H1 (cell line): ENCODE measurements at regions not wholly inside any gene's neighbourhood (a gene's known extent, or its start where the extent isn't known, plus 50 kb on each side); places are given as distances from the start of the nearest gene placed in this dataset.

Experiments used
- CTCF ChIA-PET: fragments of 300-600 bp; sonication (Branson Sonifier 250); formaldehyde crosslinking; loops from one replicate; lab custom pipeline; 2021; ENCODE audit not compliant: partially characterized antibody; lab: Charles Lee
- POLR2A ChIA-PET: fragments of 300-600 bp; sonication (Branson Sonifier 250); formaldehyde crosslinking; loops from one replicate; lab custom pipeline; 2021; ENCODE audit warnings: inconsistent platforms; ENCODE audit not compliant: partially characterized antibody; lab: Charles Lee
- DNase-seq, 2 experiments: peaks; one replicate each; pipeline versions ENCODE4 v3.0.0 to v3.0.0-alpha.2; 2010 to 2022; ENCODE audit warnings: low spot score in 2 of 2, low read depth in 1 of 2, mixed read lengths in 1 of 2
- FAIRE-seq: peaks from 2 replicates; lab custom pipeline; 2011; peaks lifted over from hg19 to GRCh38; lab: Jason Lieb, UNC
- H2AFZ ChIP-seq: 2 replicates; pipeline ENCODE4 v1.8.1; 2012; ENCODE audit warnings: low read length, inconsistent platforms
- H2AK5ac ChIP-seq: 2 replicates; pipeline ENCODE4 v1.6.1; 2013; ENCODE audit warnings: low read depth, low read length
- H2BK120ac ChIP-seq: replicated peaks from 2 replicates; pipeline ENCODE3; 2013; ENCODE audit warnings: low read depth, low read length, inconsistent platforms
- H2BK12ac ChIP-seq: 2 replicates; pipeline ENCODE4 v1.6.1; 2013; ENCODE audit warnings: low read depth, low read length
- H2BK15ac ChIP-seq: 2 replicates; pipeline ENCODE4 v1.6.1; 2013; ENCODE audit warnings: low read length
- H2BK20ac ChIP-seq: 2 replicates; pipeline ENCODE4 v1.6.1; 2013; ENCODE audit warnings: low read length
- H2BK5ac ChIP-seq: 2 replicates; pipeline ENCODE4 v1.6.1; 2013; ENCODE audit warnings: low read depth, low read length
- H3K14ac ChIP-seq: 2 replicates; pipeline ENCODE4 v1.6.1; 2013; ENCODE audit warnings: inconsistent platforms; ENCODE audit not compliant: insufficient read length
- H3K18ac ChIP-seq: 2 replicates; pipeline ENCODE4 v1.6.1; 2013; ENCODE audit warnings: low read length; ENCODE audit errors: extremely low read depth
- H3K23ac ChIP-seq: 2 replicates; pipeline ENCODE4 v1.6.1; 2013; ENCODE audit warnings: inconsistent platforms; ENCODE audit not compliant: insufficient read length
- H3K23me2 ChIP-seq: 2 replicates; pipeline ENCODE4 v1.6.1; 2013; ENCODE audit warnings: low read depth, low read length
- H3K27ac ChIP-seq: 2 replicates; pipeline ENCODE4 v1.6.1; 2011; ENCODE audit warnings: low read depth, low read length, inconsistent platforms
- H3K27me3 ChIP-seq, 4 experiments: replicated peaks in 1 of 4; 1 replicate in 1 of 4; 2 replicates in 3 of 4; pipeline versions ENCODE4 v1.6.1 to v1.8.1; 2011 to 2013; ENCODE audit warnings: low read length in 3 of 4, mild to moderate bottlenecking in 3 of 4, inconsistent platforms in 2 of 4, mixed read lengths in 2 of 4, moderate library complexity in 1 of 4; ENCODE audit not compliant: control insufficient read depth in 3 of 4, insufficient read depth in 3 of 4; ENCODE audit errors: extremely low read depth in 1 of 4
- H3K36me3 ChIP-seq, 4 experiments: 2 replicates each; pipeline versions ENCODE4 v1.6.1 to v1.8.1; 2011 to 2013; ENCODE audit warnings: mild to moderate bottlenecking in 4 of 4, low read length in 3 of 4, moderate library complexity in 2 of 4, control low read depth in 1 of 4, inconsistent platforms in 1 of 4; ENCODE audit not compliant: insufficient read depth in 4 of 4, control insufficient read depth in 2 of 4
- H3K4ac ChIP-seq: replicated peaks from 2 replicates; pipeline ENCODE3; 2013; ENCODE audit warnings: low read length, low read depth, mixed read lengths, inconsistent platforms; ENCODE audit not compliant: insufficient read length
- H3K4me1 ChIP-seq, 4 experiments: replicated peaks in 1 of 4; 1 replicate in 1 of 4; 2 replicates in 3 of 4; pipeline versions ENCODE4 v1.6.1 to v1.8.1; 2011 to 2013; ENCODE audit warnings: low read length in 3 of 4, inconsistent platforms in 2 of 4, mixed read lengths in 1 of 4; ENCODE audit not compliant: insufficient read depth in 4 of 4, control insufficient read depth in 3 of 4
- H3K4me2 ChIP-seq, 2 experiments: 2 replicates each; pipeline versions ENCODE4 v1.6.1 to v1.8.1; 2011 to 2013; ENCODE audit warnings: low read depth in 2 of 2, low read length in 2 of 2, control low read depth in 1 of 2, inconsistent platforms in 1 of 2, mild to moderate bottlenecking in 1 of 2; ENCODE audit not compliant: insufficient read depth in 1 of 2
- H3K4me3 ChIP-seq, 4 experiments: fragments of 200-600, 300-600 bp in 1 of 4; sonication (generic), shearing (Covaris generic), sonication (Bioruptor Twin) in 1 of 4; 2 replicates each; pipeline versions ENCODE4 v1.5.1 to v1.8.1; 2011 to 2016; ENCODE audit warnings: low read length in 4 of 4, low read depth in 3 of 4, control low read depth in 2 of 4, inconsistent platforms in 2 of 4, mild to moderate bottlenecking in 2 of 4, mixed read lengths in 1 of 4, moderate library complexity in 1 of 4; ENCODE audit not compliant: insufficient read depth in 2 of 4; ENCODE audit errors: extremely low read depth in 1 of 4
- H3K56ac ChIP-seq: replicated peaks from 2 replicates; pipeline ENCODE3; 2013; ENCODE audit warnings: low read depth, mild to moderate bottlenecking, mixed read lengths, low read length, inconsistent platforms; ENCODE audit not compliant: insufficient read length
- H3K79me1 ChIP-seq: 2 replicates; pipeline ENCODE4 v1.6.1; 2013; ENCODE audit warnings: low read depth, low read length, control low read depth
- H3K79me2 ChIP-seq, 2 experiments: 2 replicates each; pipeline versions ENCODE4 v1.6.1 to v1.8.1; 2012 to 2013; ENCODE audit warnings: low read length in 2 of 2, mild to moderate bottlenecking in 2 of 2, inconsistent platforms in 1 of 2; ENCODE audit not compliant: insufficient read depth in 2 of 2, control insufficient read depth in 1 of 2
- H3K9ac ChIP-seq, 4 experiments: replicated peaks in 1 of 4; 1 replicate in 1 of 4; 2 replicates in 3 of 4; pipeline versions ENCODE4 v1.6.1 to v1.8.1; 2011 to 2013; ENCODE audit warnings: low read depth in 3 of 4, low read length in 3 of 4, control low read depth in 2 of 4, mild to moderate bottlenecking in 2 of 4, moderate library complexity in 2 of 4, inconsistent platforms in 1 of 4; ENCODE audit errors: extremely low read depth in 1 of 4
- H3K9me3 ChIP-seq, 2 experiments: 2 replicates each; pipeline versions ENCODE4 v1.6.1 to v1.8.1; 2012 to 2013; ENCODE audit warnings: mild to moderate bottlenecking in 2 of 2, moderate library complexity in 2 of 2, control low read depth in 1 of 2, inconsistent platforms in 1 of 2, low read depth in 1 of 2, low read length in 1 of 2, mixed read lengths in 1 of 2; ENCODE audit not compliant: insufficient read depth in 2 of 2
- H4K20me1 ChIP-seq, 2 experiments: replicated peaks in 1 of 2; 2 replicates each; pipeline versions ENCODE3 to v1.8.1; 2011 to 2013; ENCODE audit warnings: inconsistent platforms in 2 of 2, low read length in 2 of 2, mild to moderate bottlenecking in 1 of 2; ENCODE audit not compliant: insufficient read depth in 2 of 2, control insufficient read depth in 1 of 2
- H4K5ac ChIP-seq: 2 replicates; pipeline ENCODE4 v1.6.1; 2013; ENCODE audit warnings: low read length, low read depth, mixed read lengths, inconsistent platforms; ENCODE audit not compliant: insufficient read length
- H4K8ac ChIP-seq: 2 replicates; pipeline ENCODE4 v1.8.0; 2013; ENCODE audit warnings: mild to moderate bottlenecking, moderate library complexity, low read length, inconsistent platforms; ENCODE audit not compliant: insufficient read depth; ENCODE audit errors: extremely low read depth
- H4K91ac ChIP-seq: replicated peaks from 2 replicates; pipeline ENCODE3; 2013; ENCODE audit warnings: low read length, mixed read lengths, inconsistent platforms; ENCODE audit not compliant: insufficient read length
- BRCA1 ChIP-seq: IDR thresholded peaks from 2 replicates; pipeline ENCODE4 v1.6.1; 2012; ENCODE audit warnings: low read depth, low read length, improper control_type of control experiment
- CEBPB ChIP-seq: IDR thresholded peaks from 2 replicates; pipeline ENCODE4 v1.6.1; 2012; ENCODE audit warnings: low read depth, low read length
- EP300 ChIP-seq, 2 experiments: IDR thresholded peaks; 1 replicate in 1 of 2; 2 replicates in 1 of 2; pipeline ENCODE4 v1.6.1; 2011 to 2012; ENCODE audit warnings: low read depth in 2 of 2, low read length in 2 of 2, mild to moderate bottlenecking in 2 of 2, borderline replicate concordance in 1 of 2, inconsistent platforms in 1 of 2, moderate library complexity in 1 of 2
- WGBS, 2 experiments: shearing (Covaris generic) in 1 of 2; methylation state at CpG; one replicate each; pipeline versions ENCODE4 v1.1.6 to v1.1.7; 2013 to 2015; ENCODE audit warnings: low lambda C conversion rate in 2 of 2, mixed read lengths in 2 of 2, inconsistent platforms in 1 of 2, low coverage in 1 of 2, missing lambda C conversion rate in 1 of 2; ENCODE audit not compliant: insufficient replicate concordance in 2 of 2, insufficient coverage in 1 of 2, insufficient read length in 1 of 2; ENCODE audit errors: extremely low coverage in 1 of 2, missing lambda C conversion rate in 1 of 2; 5-methylcytosine and 5-hydroxymethylcytosine counted together

DNA sequence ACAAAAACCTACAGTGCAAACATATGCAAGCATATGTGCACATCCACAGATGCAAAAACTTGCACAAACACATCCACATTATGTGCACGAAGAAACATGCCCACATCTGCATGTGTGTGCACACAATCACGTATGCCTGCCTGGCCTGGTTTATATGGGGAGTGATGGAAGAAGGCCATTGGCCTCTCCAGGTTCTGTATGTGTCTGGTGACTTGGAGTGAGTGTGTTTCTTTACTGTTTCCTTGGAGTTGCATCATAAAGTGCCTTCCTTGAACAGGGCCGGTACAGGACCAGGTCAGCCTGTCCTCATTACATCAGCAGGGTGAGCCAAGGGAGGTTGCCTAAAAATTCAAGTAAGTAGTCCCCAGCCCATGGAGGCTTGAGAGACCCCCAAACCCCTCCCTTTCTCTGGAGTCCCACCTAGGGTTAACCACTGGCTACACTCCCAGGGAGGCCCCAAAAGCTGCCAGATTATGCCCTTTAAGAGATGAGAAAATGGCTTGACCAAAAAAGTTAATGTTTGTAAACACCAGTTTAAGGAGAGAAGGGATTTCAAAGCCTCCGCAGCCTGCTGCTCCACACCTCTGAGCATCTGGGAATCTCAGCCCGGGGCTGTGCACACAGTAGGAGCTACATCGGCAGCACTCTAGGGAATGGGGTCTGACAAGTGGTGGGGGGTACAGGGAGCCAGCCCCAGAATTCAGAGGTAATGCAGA is 140.8 kb downstream of the VEGFA start:
- H2BK20ac ChIP-seq: 0 out of 2 replicates have a peak overlapping the region, but pooled peaks have one; percentile 72
- no peak overlapping the region for H3K27ac ChIP-seq
- 84% methylated on average over 6 of the region's 6 CpGs; no CpG with 5 or more reads in 1 of the 2 experiments for WGBS, 2 experiments
- no peaks in the 10 kb centered on the region for H3K9me3 ChIP-seq
- H3K56ac ChIP-seq: no peak overlapping the region
- no peak overlapping the region for H3K14ac ChIP-seq
- H3K4me1 ChIP-seq: peaks cover 0 to 20% (median 11%) of the 10 kb centered on the region in 4 experiments; a peak in 6 of 7 replicates
- H3K23me2 ChIP-seq: no peaks in the 10 kb centered on the region
- H2BK15ac ChIP-seq: peak overlapping the region; percentile 38; the same call in 1 of the 2 replicates
- no peak overlapping the region for H3K4me3 ChIP-seq
- no peaks in the 10 kb centered on the region for H3K79me1 ChIP-seq
- no peak overlapping the region for H3K23ac ChIP-seq
- H2AK5ac ChIP-seq: no peak overlapping the region; the same call in 1 of the 2 replicates
- H3K18ac ChIP-seq: peak overlapping the region; percentile 33; the same call in 1 of the 2 replicates
- peak overlapping the region in 1 of 2 experiments; percentile 25; a peak in 2 of 4 replicates for H3K4me2 ChIP-seq
- no peak overlapping the region for H3K9ac ChIP-seq
- H2BK120ac ChIP-seq: no peak overlapping the region
- H4K5ac ChIP-seq: no peak overlapping the region
- no peaks in the 10 kb centered on the region for H3K79me2 ChIP-seq
- no peak for DNase-seq
- H2AFZ ChIP-seq: no peak overlapping the region
- TF ChIP-seq BRCA1: no peak
- peak; percentile 66 for TF ChIP-seq CEBPB
- no peak for TF ChIP-seq EP300 (IDR thresholded peaks at IDR 0.05; ENCODE audit: borderline replicate concordance in 1 of 2, low read depth in 2 of 2, low read length in 2 of 2)
- H2BK5ac ChIP-seq: peak overlapping the region; percentile 41
- H4K20me1 ChIP-seq: no peaks in the 10 kb centered on the region
- FAIRE-seq: no peak
- no peaks in the 10 kb centered on the region for H3K27me3 ChIP-seq
- ChIA-PET CTCF (interaction anchor here (0.8 to 6.7 kb wide), 10 partner anchors 10 to 168 kb away, joined by 3 to 42 read pairs (median 4); no protein-coding TSS in a partner anchor), POLR2A (interaction anchor here (0.9 to 3.0 kb wide), 9 partner anchors 9 to 170 kb away, joined by 3 to 32 read pairs (median 4); no protein-coding TSS in a partner anchor)
- no peaks in the 10 kb centered on the region for H3K36me3 ChIP-seq
- no peak overlapping the region for H3K4ac ChIP-seq
- no peak overlapping the region for H4K91ac ChIP-seq
- H4K8ac ChIP-seq: peak overlapping the region; percentile 54; the same call in 1 of the 2 replicates
- H2BK12ac ChIP-seq: peak overlapping the region; percentile 88
